H9 (cell line): ENCODE measurements at regions not wholly inside any gene's neighbourhood (a gene's known extent, or its start where the extent isn't known, plus 50 kb on each side); places are given as distances from the start of the nearest gene placed in this dataset.

ENCODE experiments used
- DNase-seq: peaks from one replicate; pipeline ENCODE4 v3.0.0-alpha.2; 2017
- H2AFZ ChIP-seq: one replicate; pipeline ENCODE4 v1.6.1; 2013; ENCODE audit warnings: mild to moderate bottlenecking, low read length, control low read depth, moderate library complexity
- H2AK5ac ChIP-seq: 2 replicates; pipeline ENCODE4 v1.6.1; 2013; ENCODE audit warnings: low read length, control low read depth, mixed read lengths; ENCODE audit not compliant: insufficient read length
- H2BK120ac ChIP-seq: one replicate; pipeline ENCODE4 v1.6.1; 2013; ENCODE audit warnings: low read depth, mild to moderate bottlenecking, low read length, control low read depth, inconsistent platforms; ENCODE audit not compliant: poor library complexity, severe bottlenecking
- H2BK12ac ChIP-seq: 2 replicates; pipeline ENCODE4 v1.6.1; 2013; ENCODE audit warnings: low read length, control low read depth, mixed read lengths, low read depth; ENCODE audit not compliant: insufficient read length
- H2BK15ac ChIP-seq: 2 replicates; pipeline ENCODE4 v1.6.1; 2013; ENCODE audit warnings: low read depth, low read length, control low read depth
- H2BK20ac ChIP-seq: one replicate; pipeline ENCODE4 v1.6.1; 2013; ENCODE audit warnings: low read depth, mild to moderate bottlenecking, low read length, control low read depth, inconsistent platforms; ENCODE audit not compliant: poor library complexity, severe bottlenecking
- H2BK5ac ChIP-seq: 2 replicates; pipeline ENCODE4 v1.6.1; 2013; ENCODE audit warnings: low read length, control low read depth, mixed read lengths; ENCODE audit not compliant: insufficient read length
- H3K14ac ChIP-seq: 2 replicates; pipeline ENCODE4 v1.6.1; 2013; ENCODE audit warnings: low read length, control low read depth; ENCODE audit not compliant: insufficient read depth
- H3K18ac ChIP-seq: 2 replicates; pipeline ENCODE4 v1.6.1; 2013; ENCODE audit warnings: low read depth, mild to moderate bottlenecking, mixed read lengths, low read length, control low read depth; ENCODE audit not compliant: insufficient read length
- H3K23ac ChIP-seq: 2 replicates; pipeline ENCODE4 v1.6.1; 2013; ENCODE audit warnings: low read length, control low read depth, mixed read lengths, low read depth; ENCODE audit not compliant: insufficient read length
- H3K23me2 ChIP-seq: 2 replicates; pipeline ENCODE4 v1.6.1; 2013; ENCODE audit warnings: low read depth, mild to moderate bottlenecking, mixed read lengths, low read length, control low read depth; ENCODE audit not compliant: insufficient read length, poor library complexity, severe bottlenecking
- H3K27ac ChIP-seq: 2 replicates; pipeline ENCODE4 v1.5.1; 2013; ENCODE audit warnings: low read length, control low read depth, mixed read lengths, low read depth; ENCODE audit not compliant: insufficient read length
- H3K27me3 ChIP-seq: 2 replicates; pipeline ENCODE4 v1.6.1; 2013; ENCODE audit warnings: low read length, control low read depth, inconsistent platforms; ENCODE audit not compliant: insufficient read depth
- H3K4ac ChIP-seq: 2 replicates; pipeline ENCODE4 v1.6.1; 2013; ENCODE audit warnings: low read depth, mild to moderate bottlenecking, control low read depth, inconsistent platforms, low read length, moderate library complexity
- H3K4me1 ChIP-seq: 2 replicates; pipeline ENCODE4 v1.6.1; 2013; ENCODE audit warnings: low read length, control low read depth, inconsistent platforms; ENCODE audit not compliant: insufficient read depth
- H3K4me2 ChIP-seq: 2 replicates; pipeline ENCODE4 v1.6.1; 2013; ENCODE audit warnings: low read length, control low read depth, mixed read lengths; ENCODE audit not compliant: insufficient read length, insufficient read depth
- H3K56ac ChIP-seq: 2 replicates; pipeline ENCODE4 v1.6.1; 2013; ENCODE audit warnings: low read depth, mild to moderate bottlenecking, mixed read lengths, low read length, control low read depth; ENCODE audit not compliant: insufficient read length
- H3K79me1 ChIP-seq: 2 replicates; pipeline ENCODE4 v1.6.1; 2013; ENCODE audit warnings: low read depth, mild to moderate bottlenecking, moderate library complexity, low read length, control low read depth, inconsistent platforms; ENCODE audit not compliant: insufficient read depth, poor library complexity, severe bottlenecking
- H3K79me2 ChIP-seq: 2 replicates; pipeline ENCODE4 v1.6.1; 2013; ENCODE audit warnings: low read length, control low read depth, inconsistent platforms; ENCODE audit not compliant: insufficient read depth
- H3K9ac ChIP-seq: 2 replicates; pipeline ENCODE4 v1.6.1; 2013; ENCODE audit warnings: low read length, control low read depth, mixed read lengths; ENCODE audit not compliant: insufficient read length; ENCODE audit errors: extremely low read depth
- H3K9me3 ChIP-seq: one replicate; pipeline ENCODE4 v1.6.1; 2013; ENCODE audit warnings: low read depth, low read length, inconsistent platforms; ENCODE audit not compliant: control insufficient read depth
- H3T11ph ChIP-seq: one replicate; pipeline ENCODE4 v1.6.1; 2013; ENCODE audit warnings: mild to moderate bottlenecking, low read length, control low read depth, inconsistent platforms
- H4K20me1 ChIP-seq: one replicate; pipeline ENCODE4 v1.6.1; 2013; ENCODE audit not compliant: control insufficient read depth, insufficient read length, insufficient read depth
- H4K5ac ChIP-seq: 2 replicates; pipeline ENCODE4 v1.6.1; 2013; ENCODE audit warnings: low read depth, mild to moderate bottlenecking, mixed read lengths, low read length, control low read depth; ENCODE audit not compliant: insufficient read length
- H4K8ac ChIP-seq: replicated peaks from 2 replicates; pipeline ENCODE4 v1.6.1; 2013; ENCODE audit warnings: low read length, control low read depth, mixed read lengths, low read depth; ENCODE audit not compliant: insufficient read length
- H4K91ac ChIP-seq: 2 replicates; pipeline ENCODE4 v1.6.1; 2013; ENCODE audit warnings: low read depth, mild to moderate bottlenecking, moderate library complexity, mixed read lengths, low read length, control low read depth; ENCODE audit not compliant: insufficient read length
- H3K27ac Mint-ChIP-seq, 3 experiments: 2 replicates in 2 of 3; 3 replicates in 1 of 3; pipeline ENCODE4 v1.8.0; 2020 to 2021; ENCODE audit warnings: mixed read lengths in 3 of 3, mild to moderate bottlenecking in 1 of 3, moderate library complexity in 1 of 3
- H3K27me3 Mint-ChIP-seq: 2 replicates; pipeline ENCODE4 v1.8.0; 2021; ENCODE audit warnings: low read depth, mild to moderate bottlenecking, moderate library complexity, mixed read lengths
- H3K36me3 Mint-ChIP-seq, 3 experiments: 2 replicates in 2 of 3; 3 replicates in 1 of 3; pipeline ENCODE4 v1.8.0; 2020 to 2021; ENCODE audit warnings: low read depth in 3 of 3, mixed read lengths in 3 of 3; ENCODE audit not compliant: insufficient read depth in 1 of 3
- H3K4me1 Mint-ChIP-seq, 2 experiments: 2 replicates each; pipeline ENCODE4 v1.8.0; 2020; ENCODE audit warnings: mixed read lengths in 2 of 2
- H3K4me3 Mint-ChIP-seq, 2 experiments: 2 replicates in 1 of 2; 3 replicates in 1 of 2; pipeline ENCODE4 v1.8.0; 2020 to 2021; ENCODE audit warnings: mild to moderate bottlenecking in 2 of 2, mixed read lengths in 2 of 2, moderate library complexity in 1 of 2
- H3K9me3 Mint-ChIP-seq, 2 experiments: 2 replicates in 1 of 2; 3 replicates in 1 of 2; pipeline ENCODE4 v1.8.0; 2020; ENCODE audit warnings: mild to moderate bottlenecking in 2 of 2, mixed read lengths in 2 of 2, moderate library complexity in 1 of 2
- CTCF ChIP-seq: fragments of 200-600 bp; sonication (generic); conservative IDR thresholded peaks from 3 replicates; pipeline ENCODE4 v1.8.0; 2021; ENCODE audit warnings: antibody characterized with exemption, mild to moderate bottlenecking
- WGBS: extraction: QIAGEN DNeasy Blood & Tissue Kit; methylation state at CpG from one replicate; pipeline ENCODE4 v1.1.7; 2013; ENCODE audit warnings: missing lambda C conversion rate, low lambda C conversion rate, mixed read lengths; ENCODE audit not compliant: insufficient read length; ENCODE audit errors: extremely low coverage; 5-methylcytosine and 5-hydroxymethylcytosine counted together

- Mint-ChIP-seq H3K4me3 (no peak overlapping the region), H3K27me3 (no peaks in the 10 kb centered on the region), H3K36me3 (no peaks in the 10 kb centered on the region), H3K9me3 (peaks cover 45 to 69% of the 10 kb centered on the region in 2 experiments), H3K27ac (no peak overlapping the region), H3K4me1 (no peaks in the 10 kb centered on the region)
- TF ChIP-seq CTCF = no peak
- H3K79me2 ChIP-seq = no peaks in the 10 kb centered on the region
- no peaks in the 10 kb centered on the region for H3K23me2 ChIP-seq
- no peak overlapping the region for H3K27ac ChIP-seq
- no peaks in the 10 kb centered on the region for H4K20me1 ChIP-seq
- no peak overlapping the region for H4K91ac ChIP-seq
- no peak overlapping the region for H4K8ac ChIP-seq
- DNase-seq = no peak
- WGBS = no CpG with 5 or more reads among the region's 1 CpG
- no peaks in the 10 kb centered on the region for H3K79me1 ChIP-seq
- H3K18ac ChIP-seq = no peak overlapping the region
- H4K5ac ChIP-seq = no peak overlapping the region
- no peak overlapping the region for H3K9ac ChIP-seq
- no peak overlapping the region for H3K23ac ChIP-seq
- H3K9me3 ChIP-seq = peaks cover 13% of the 10 kb centered on the region
- no peak overlapping the region for H2BK5ac ChIP-seq
- H2BK15ac ChIP-seq = no peak overlapping the region
- no peak overlapping the region for H2AFZ ChIP-seq
- H2BK20ac ChIP-seq = no peak overlapping the region
- no peaks in the 10 kb centered on the region for H3K27me3 ChIP-seq
- no peak overlapping the region for H2BK12ac ChIP-seq
- H3K4ac ChIP-seq = no peak overlapping the region
- no peak overlapping the region for H3K14ac ChIP-seq
- no peak overlapping the region for H3K56ac ChIP-seq
- H2BK120ac ChIP-seq = no peak overlapping the region
- H3K4me2 ChIP-seq = no peak overlapping the region
- H3T11ph ChIP-seq = no peak overlapping the region
- no peaks in the 10 kb centered on the region for H3K4me1 ChIP-seq
- H2AK5ac ChIP-seq = no peak overlapping the region
Observed at GRCh38 chrX:121238093-121238492, 190.7 kb downstream of the GLUD2 start.
